OCI-LY7 (cell line): ENCODE measurements at regions not wholly inside any gene's neighbourhood (a gene's known extent, or its start where the extent isn't known, plus 50 kb on each side); places are given as distances from the start of the nearest gene placed in this dataset.

Experiments used
- BruUV-seq: library from RNA; stranded (reverse); fragments of 400-500 nt; replicated peaks from 2 replicates; lab custom pipeline; 2021; lab: Mats Ljungman, UMichigan
- CTCF ChIA-PET: fragments of 300-600 bp; sonication (Branson Sonifier 250); formaldehyde crosslinking; loops from one replicate; lab custom pipeline; 2022; ENCODE audit warnings: antibody characterized with exemption; ENCODE audit not compliant: unreplicated experiment; lab: Charles Lee
- POLR2A ChIA-PET: fragments of 300-600 bp; sonication (Branson Sonifier 250); formaldehyde crosslinking; loops from one replicate; lab custom pipeline; 2022; ENCODE audit warnings: antibody characterized with exemption; lab: Charles Lee
- DNase-seq: peaks from one replicate; pipeline ENCODE4 v3.0.0-alpha.2; 2015; ENCODE audit warnings: low spot score
- H2AFZ ChIP-seq: fragments of 200-600 bp; sonication (generic), shearing (Covaris generic); 2 replicates; pipeline ENCODE4 v1.6.1; 2014; ENCODE audit warnings: mild to moderate bottlenecking, antibody characterized with exemption, low read length, moderate library complexity
- H3K27ac ChIP-seq: fragments of 200-600 bp; sonication (generic); 2 replicates; pipeline ENCODE4 v1.5.1; 2014; ENCODE audit warnings: mixed run types, low read depth, mild to moderate bottlenecking, moderate library complexity, low read length, inconsistent platforms; ENCODE audit not compliant: poor library complexity, severe bottlenecking
- H3K36me3 ChIP-seq: fragments of 200-600 bp; sonication (generic); 2 replicates; pipeline ENCODE4 v1.6.1; 2014; ENCODE audit warnings: mild to moderate bottlenecking, antibody characterized with exemption, low read length, moderate library complexity, mixed read lengths; ENCODE audit not compliant: insufficient read depth
- H3K4me1 ChIP-seq: fragments of 200-600 bp; sonication (generic); 2 replicates; pipeline ENCODE4 v1.5.1; 2014; ENCODE audit warnings: mild to moderate bottlenecking, low read length; ENCODE audit not compliant: insufficient read depth, poor library complexity, severe bottlenecking
- H3K4me2 ChIP-seq: fragments of 200-600 bp; sonication (generic); 2 replicates; pipeline ENCODE4 v1.6.1; 2014; ENCODE audit warnings: mild to moderate bottlenecking, low read length
- H3K4me3 ChIP-seq: fragments of 200-600 bp; sonication (generic); 2 replicates; pipeline ENCODE4 v1.5.1; 2014; ENCODE audit warnings: mild to moderate bottlenecking, low read depth, low read length; ENCODE audit not compliant: poor library complexity, severe bottlenecking
- H3K79me2 ChIP-seq: fragments of 200-600 bp; sonication (generic); 2 replicates; pipeline ENCODE4 v1.6.1; 2016; ENCODE audit warnings: low read depth, mild to moderate bottlenecking, low read length, moderate library complexity, mixed read lengths; ENCODE audit not compliant: insufficient read depth
- H3K9me2 ChIP-seq: fragments of 200-600 bp; sonication (generic); 2 replicates; pipeline ENCODE4 v1.6.1; 2016; ENCODE audit warnings: mild to moderate bottlenecking, low read length, mixed read lengths; ENCODE audit not compliant: insufficient read depth
- H3K9me3 ChIP-seq: fragments of 200-600 bp; sonication (generic); 2 replicates; pipeline ENCODE4 v1.6.1; 2014; ENCODE audit warnings: mild to moderate bottlenecking, mixed run types, low read length, mixed read lengths
- H4K20me1 ChIP-seq: fragments of 200-600 bp; sonication (generic); 2 replicates; pipeline ENCODE4 v1.6.1; 2014; ENCODE audit warnings: mild to moderate bottlenecking, antibody characterized with exemption, low read length, moderate library complexity, mixed read lengths; ENCODE audit not compliant: insufficient read depth
- CTCF ChIP-seq: fragments of 200-600 bp; sonication (generic); conservative IDR thresholded peaks from 2 replicates; pipeline ENCODE4 v1.5.1; 2014; ENCODE audit warnings: mild to moderate bottlenecking, antibody characterized with exemption, low read length, moderate library complexity, mixed read lengths
- EZH2phosphoT487 ChIP-seq: fragments of 200-600 bp; sonication (generic); IDR thresholded peaks from 2 replicates; pipeline ENCODE4 v1.6.1; 2018; ENCODE audit warnings: low read depth, borderline replicate concordance, mild to moderate bottlenecking, mixed run types, antibody characterized with exemption, low read length, moderate library complexity, mixed read lengths
- intact Hi-C: fragments of 100-400 bp; cut with micrococcal nuclease; formaldehyde crosslinking; loops from one replicate; pipeline ENCODE4 v1.10.0; 2022; ENCODE audit not compliant: unreplicated experiment

GRCh38 chr3:151625586-151625985 lies 108.1 kb upstream of the AADACL2 start:
- Histone ChIP-seq H3K36me3 (no peaks in the 10 kb centered on the region), H3K79me2 (no peaks in the 10 kb centered on the region), H3K9me2 (no peaks in the 10 kb centered on the region), H4K20me1 (no peaks in the 10 kb centered on the region), H3K4me3 (no peak overlapping the region), H3K4me2 (no peak overlapping the region), H3K9me3 (no peaks in the 10 kb centered on the region), H2AFZ (no peak overlapping the region), H3K27ac (no peak overlapping the region), H3K4me1 (no peaks in the 10 kb centered on the region)
- CTCF ChIA-PET = no interaction called here
- BruUV-seq = no TSS peak
- intact Hi-C loops = no loop called here
- no peak for TF ChIP-seq CTCF
- no peak for TF ChIP-seq EZH2phosphoT487
- POLR2A ChIA-PET = interaction anchor here (1.3 kb wide), 1 partner anchor 8 kb away, joined by 4 read pairs; no protein-coding TSS in a partner anchor
- no peak for DNase-seq

- intact Hi-C loops = no loop called here
- Histone ChIP-seq H3K4me3 (no peak overlapping the region), H3K27ac (no peak overlapping the region), H3K36me3 (no peaks in the 10 kb centered on the region), H2AFZ (no peak overlapping the region), H3K4me2 (no peak overlapping the region), H3K9me3 (no peaks in the 10 kb centered on the region), H3K9me2 (no peaks in the 10 kb centered on the region), H4K20me1 (no peaks in the 10 kb centered on the region), H3K4me1 (no peaks in the 10 kb centered on the region), H3K79me2 (no peaks in the 10 kb centered on the region)
- ChIA-PET CTCF (no interaction called here), POLR2A (interaction anchor here (1.3 kb wide), 1 partner anchor 9 kb away, joined by 4 read pairs; no protein-coding TSS in a partner anchor)
- no peak for DNase-seq
- no peak for TF ChIP-seq CTCF
- TF ChIP-seq EZH2phosphoT487 = no peak
- BruUV-seq = no TSS peak
Measured at GRCh38 chr3:151625086-151625485, 108.6 kb upstream of the AADACL2 start.

GRCh38 chr3:151620071-151620470 lies 113.7 kb upstream of the AADACL2 start:
- no peaks in the 10 kb centered on the region for H3K9me2 ChIP-seq
- no peaks in the 10 kb centered on the region for H3K9me3 ChIP-seq
- no peak overlapping the region for H3K4me2 ChIP-seq
- H3K4me1 ChIP-seq = no peaks in the 10 kb centered on the region
- ChIA-PET POLR2A (interaction anchor here (0.6 to 1.3 kb wide), 4 partner anchors 11 to 369 kb away, joined by 3 to 6 read pairs (median 4); no protein-coding TSS in a partner anchor), CTCF (no interaction called here)
- intact Hi-C loops = no loop called here
- H3K36me3 ChIP-seq = no peaks in the 10 kb centered on the region
- DNase-seq = no peak
- no peaks in the 10 kb centered on the region for H4K20me1 ChIP-seq
- H2AFZ ChIP-seq = no peak overlapping the region
- H3K4me3 ChIP-seq = no peak overlapping the region
- H3K79me2 ChIP-seq = no peaks in the 10 kb centered on the region
- TF ChIP-seq CTCF = no peak
- no peak for TF ChIP-seq EZH2phosphoT487
- BruUV-seq = no TSS peak
- no peak overlapping the region for H3K27ac ChIP-seq
